ENCODE measurements at regions not wholly inside any gene's neighbourhood (a gene's known extent, or its start where the extent isn't known, plus 50 kb on each side); places are given as distances from the start of the nearest gene placed in this dataset.

DNA sequence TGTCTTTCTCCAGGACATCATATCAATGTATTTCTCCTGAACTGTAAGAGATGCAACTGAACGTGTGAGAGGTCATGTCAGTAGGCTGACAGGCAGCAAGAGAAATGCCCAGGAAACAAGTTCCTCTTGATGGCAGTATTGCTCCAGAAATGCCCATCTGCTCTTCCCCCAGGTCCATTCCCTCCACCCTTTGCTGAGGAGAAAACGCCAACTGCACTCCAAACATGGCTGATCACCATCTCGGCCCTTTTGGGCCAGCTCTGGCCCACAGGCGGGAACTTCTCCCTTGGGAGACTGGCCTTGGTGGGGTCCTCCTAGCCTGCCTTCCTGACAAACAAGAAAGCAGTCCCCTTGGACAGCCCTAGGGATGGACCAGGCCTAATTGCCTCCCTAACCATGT lies 276.5 kb upstream of the AGTR2 start:
- H3K9me3 Mint-ChIP-seq, result peaks cover 0 to 4% of the 10 kb centered on the region in 2 experiments; a peak in 2 of 5 replicates
- H3K4me1 Mint-ChIP-seq, result peaks cover 48 to 57% of the 10 kb centered on the region in 2 experiments
- H2BK5ac ChIP-seq (ENCODE audit: insufficient read length, low read length), result no peak overlapping the region
- no peak overlapping the region for H3K23ac ChIP-seq (ENCODE audit: insufficient read length, low read depth, low read length)
- H4K20me1 ChIP-seq (ENCODE audit: control insufficient read depth, insufficient read depth, insufficient read length), result peaks cover 3% of the 10 kb centered on the region
- H3K56ac ChIP-seq (ENCODE audit: insufficient read length, low read depth, low read length), result no peak overlapping the region
- peaks cover 9% of the 10 kb centered on the region for H3K27me3 Mint-ChIP-seq (ENCODE audit: low read depth)
- peaks cover 51 to 81% (median 79%) of the 10 kb centered on the region in 3 experiments for H3K36me3 Mint-ChIP-seq (ENCODE audit: insufficient read depth in 1 of 3, low read depth in 3 of 3)
- no peak overlapping the region for H3K18ac ChIP-seq (ENCODE audit: insufficient read length, low read depth, low read length)
- H4K91ac ChIP-seq (ENCODE audit: insufficient read length, low read depth, low read length), result no peak overlapping the region
- peaks cover 4% of the 10 kb centered on the region; the same call in 1 of the 2 replicates for H3K4me1 ChIP-seq (ENCODE audit: insufficient read depth, low read length)
- H3K27ac ChIP-seq (ENCODE audit: insufficient read length, low read depth, low read length), result no peak overlapping the region
- H4K5ac ChIP-seq (ENCODE audit: insufficient read length, low read depth, low read length), result no peak overlapping the region
- no peak overlapping the region for H2AK5ac ChIP-seq (ENCODE audit: insufficient read length, low read length)
- DNase-seq, result peak; percentile 31
- no peak overlapping the region for H3K9ac ChIP-seq (ENCODE audit: extremely low read depth, insufficient read length, low read length)
- no peak overlapping the region for H4K8ac ChIP-seq (replicated peaks; ENCODE audit: insufficient read length, low read depth, low read length)
- H3K79me1 ChIP-seq (ENCODE audit: insufficient read depth, low read depth, low read length, poor library complexity, severe bottlenecking), result peaks cover 15% of the 10 kb centered on the region
- no peak overlapping the region for H2BK120ac ChIP-seq (ENCODE audit: low read depth, low read length, poor library complexity, severe bottlenecking)
- H3K27me3 ChIP-seq (ENCODE audit: insufficient read depth, low read length), result no peaks in the 10 kb centered on the region
- H3K23me2 ChIP-seq (ENCODE audit: insufficient read length, low read depth, low read length, poor library complexity, severe bottlenecking), result no peaks in the 10 kb centered on the region
- peak overlapping the region in 1 of 3 experiments; percentile 95; a peak in 2 of 7 replicates for H3K27ac Mint-ChIP-seq
- H2AFZ ChIP-seq (ENCODE audit: low read length), result no peak overlapping the region
- no peak overlapping the region for H3K14ac ChIP-seq (ENCODE audit: insufficient read depth, low read length)
- no peaks in the 10 kb centered on the region for H3K9me3 ChIP-seq (ENCODE audit: control insufficient read depth, low read depth, low read length)
- H3K4ac ChIP-seq (ENCODE audit: low read depth, low read length), result no peak overlapping the region
- TF ChIP-seq CTCF (conservative IDR thresholded peaks at IDR 0.05), result peak; percentile 25; the same call in 1 of the 3 replicates
- H2BK15ac ChIP-seq (ENCODE audit: low read depth, low read length), result no peak overlapping the region
- WGBS (ENCODE audit: extremely low coverage, insufficient read length, low lambda C conversion rate), result no CpG with 5 or more reads among the region's 4 CpGs
- H3K4me3 Mint-ChIP-seq, result no peak overlapping the region
- H3T11ph ChIP-seq (ENCODE audit: low read length), result no peak overlapping the region
- H3K79me2 ChIP-seq (ENCODE audit: insufficient read depth, low read length), result no peaks in the 10 kb centered on the region; the same call in 1 of the 2 replicates
- H2BK20ac ChIP-seq (ENCODE audit: low read depth, low read length, poor library complexity, severe bottlenecking), result no peak overlapping the region
- H2BK12ac ChIP-seq (ENCODE audit: insufficient read length, low read depth, low read length), result no peak overlapping the region
- H3K4me2 ChIP-seq (ENCODE audit: insufficient read depth, insufficient read length, low read length), result no peak overlapping the region
